Ascending aorta (tissue), 2 donors: ENCODE measurements at regions not wholly inside any gene's neighbourhood (a gene's known extent, or its start where the extent isn't known, plus 50 kb on each side); places are given as distances from the start of the nearest gene placed in this dataset.

Source experiments
- DNase-seq, 2 donors: peaks; one replicate each; pipeline ENCODE4 v3.0.0-alpha.2; 2019; ENCODE audit warnings: low spot score in 2 of 2
- H3K27ac ChIP-seq, 2 donors: fragments of 200-600 bp; sonication (generic); one replicate each; pipeline ENCODE4 v1.5.1; 2016 to 2017; ENCODE audit warnings: mild to moderate bottlenecking in 1 of 2
- H3K27me3 ChIP-seq: fragments of 200-600 bp; sonication (generic); one replicate; pipeline ENCODE4 v1.5.1; 2017
- H3K36me3 ChIP-seq, 2 donors: fragments of 200-600 bp; sonication (generic); one replicate each; pipeline ENCODE4 v1.5.1; 2016
- H3K4me1 ChIP-seq, 2 donors: fragments of 200-600 bp; sonication (generic); one replicate each; pipeline ENCODE4 v1.5.1; 2016 to 2017; ENCODE audit warnings: mild to moderate bottlenecking in 1 of 2
- H3K4me3 ChIP-seq, 2 donors: fragments of 200-600 bp; sonication (generic); one replicate each; pipeline ENCODE4 v1.5.1; 2016 to 2017; ENCODE audit warnings: mild to moderate bottlenecking in 1 of 2
- H3K9me3 ChIP-seq, 2 donors: fragments of 200-600 bp; sonication (generic); one replicate each; pipeline ENCODE4 v1.5.1; 2016
- CTCF ChIP-seq, 3 experiments: fragments of 200-600 bp in 2 of 3; fragments of 450-650 bp in 1 of 3; sonication (generic) in 2 of 3; IDR thresholded peaks; one replicate each; pipeline ENCODE4 v1.5.1; 2016 to 2019; ENCODE audit warnings: antibody characterized with exemption in 3 of 3, mild to moderate bottlenecking in 1 of 3, moderate library complexity in 1 of 3
- intact Hi-C: fragments of 100-400 bp; cut with DNase I; formaldehyde crosslinking; loops from one replicate; pipeline ENCODE4 v1.15.1; 2023

- peaks cover 11 to 24% of the 10 kb centered on the region in 2 donors for H3K4me1 ChIP-seq
- no peak overlapping the region for H3K27ac ChIP-seq
- H3K36me3 ChIP-seq = no peaks in the 10 kb centered on the region
- TF ChIP-seq CTCF (IDR thresholded peaks at IDR 0.05) = no peak
- H3K9me3 ChIP-seq = no peaks in the 10 kb centered on the region
- intact Hi-C loops = no loop called here
- DNase-seq = no peak
- no peaks in the 10 kb centered on the region for H3K27me3 ChIP-seq
- no peak overlapping the region for H3K4me3 ChIP-seq
Observed at GRCh38 chr11:69953356-69953755, 124.8 kb upstream of the ANO1 start.

GRCh38 chr11:69954756-69955155 lies 123.4 kb upstream of the ANO1 start:
- no peak overlapping the region for H3K27ac ChIP-seq
- peaks cover 3 to 11% of the 10 kb centered on the region in 2 donors for H3K4me1 ChIP-seq
- no peak for TF ChIP-seq CTCF (IDR thresholded peaks at IDR 0.05)
- no peak for DNase-seq
- no peak overlapping the region for H3K4me3 ChIP-seq
- no peaks in the 10 kb centered on the region for H3K27me3 ChIP-seq
- H3K36me3 ChIP-seq = no peaks in the 10 kb centered on the region
- intact Hi-C loops = no loop called here
- no peaks in the 10 kb centered on the region for H3K9me3 ChIP-seq

DNA sequence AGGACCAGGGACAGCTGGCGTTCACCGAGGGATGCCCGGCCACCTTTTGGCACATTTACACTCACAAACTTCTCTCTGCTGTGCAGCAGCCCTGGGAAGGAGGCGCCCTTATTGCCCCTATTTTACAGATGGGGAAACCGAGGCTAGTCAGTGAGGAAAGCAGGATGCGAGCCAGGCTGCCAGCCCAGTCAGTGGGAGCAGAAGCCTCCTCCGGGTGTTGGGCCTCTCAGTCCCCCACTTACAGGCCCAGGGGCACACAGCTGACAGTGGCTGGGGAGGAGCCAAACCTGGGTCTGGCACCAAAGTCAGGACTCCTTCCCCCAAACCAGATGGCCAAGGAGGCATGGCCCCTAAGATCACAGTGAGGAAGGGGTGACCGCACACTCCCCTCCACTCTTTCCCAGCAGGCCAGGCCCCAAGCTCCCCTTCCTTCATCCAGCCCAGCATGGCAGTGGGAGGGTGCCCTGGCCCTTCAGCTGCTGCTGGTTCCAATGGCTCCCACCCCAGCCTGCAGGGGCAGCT lies 121.4 kb upstream of the ANO1 start:
- H3K27ac ChIP-seq = no peak overlapping the region
- no peak for TF ChIP-seq CTCF (IDR thresholded peaks at IDR 0.05)
- intact Hi-C loops = no loop called here
- no peak overlapping the region for H3K4me3 ChIP-seq
- no peaks in the 10 kb centered on the region for H3K27me3 ChIP-seq
- no peak for DNase-seq
- H3K4me1 ChIP-seq = peaks cover 3 to 7% of the 10 kb centered on the region in 2 donors
- no peaks in the 10 kb centered on the region for H3K36me3 ChIP-seq
- no peaks in the 10 kb centered on the region for H3K9me3 ChIP-seq

- no peak overlapping the region for H3K4me3 ChIP-seq
- DNase-seq = no peak
- no peaks in the 10 kb centered on the region for H3K36me3 ChIP-seq
- TF ChIP-seq CTCF (IDR thresholded peaks at IDR 0.05) = no peak
- no peak overlapping the region for H3K27ac ChIP-seq
- peaks cover 3 to 7% of the 10 kb centered on the region in 2 donors for H3K4me1 ChIP-seq
- no peaks in the 10 kb centered on the region for H3K27me3 ChIP-seq
- H3K9me3 ChIP-seq = no peaks in the 10 kb centered on the region
- intact Hi-C loops = no loop called here
Observed at GRCh38 chr11:69957849-69958248, 120.3 kb upstream of the ANO1 start.

DNA sequence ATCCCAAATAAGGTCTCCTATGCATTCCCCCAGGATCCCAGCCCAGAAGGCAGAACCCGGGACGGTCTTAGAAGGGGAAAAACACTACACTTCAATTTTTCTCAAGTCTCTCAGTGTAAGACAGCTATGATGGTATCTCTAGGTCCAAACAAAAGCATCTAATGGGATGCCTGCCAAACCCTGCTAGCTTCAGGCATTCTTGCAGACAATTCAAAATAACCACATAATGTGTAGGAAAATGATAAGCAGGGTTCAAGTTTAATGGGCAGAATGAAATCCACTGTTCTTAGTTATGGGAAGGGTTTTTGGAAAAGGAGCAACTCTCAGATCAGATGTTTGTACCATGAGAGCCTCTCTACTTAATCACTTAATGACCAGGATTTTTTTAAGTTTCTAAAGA lies 119.8 kb upstream of the ANO1 start:
- H3K27me3 ChIP-seq = no peaks in the 10 kb centered on the region
- no peak overlapping the region for H3K4me3 ChIP-seq
- intact Hi-C loops = no loop called here
- no peak for TF ChIP-seq CTCF (IDR thresholded peaks at IDR 0.05)
- H3K36me3 ChIP-seq = no peaks in the 10 kb centered on the region
- no peaks in the 10 kb centered on the region for H3K9me3 ChIP-seq
- H3K27ac ChIP-seq = no peak overlapping the region
- DNase-seq = no peak
- peaks cover 3 to 7% of the 10 kb centered on the region in 2 donors for H3K4me1 ChIP-seq

- Histone ChIP-seq H3K36me3 (no peaks in the 10 kb centered on the region), H3K27me3 (no peaks in the 10 kb centered on the region), H3K27ac (no peak overlapping the region), H3K9me3 (no peaks in the 10 kb centered on the region), H3K4me1 (peaks cover 3 to 11% of the 10 kb centered on the region in 2 donors), H3K4me3 (no peak overlapping the region)
- TF ChIP-seq CTCF (IDR thresholded peaks at IDR 0.05) = no peak
- DNase-seq = no peak
- intact Hi-C loops = no loop called here
Observed at GRCh38 chr11:69959461-69959860, 118.7 kb upstream of the ANO1 start.
